Stomach smooth muscle (tissue), 2 donors: ENCODE measurements at regions not wholly inside any gene's neighbourhood (a gene's known extent, or its start where the extent isn't known, plus 50 kb on each side); places are given as distances from the start of the nearest gene placed in this dataset.

Experiments
- H3K27ac ChIP-seq: one replicate; pipeline ENCODE4 v1.7.0; 2013; ENCODE audit warnings: mild to moderate bottlenecking, low read length, inconsistent platforms
- H3K27me3 ChIP-seq, 2 donors: one replicate each; pipeline ENCODE4 v1.7.0; 2013; ENCODE audit warnings: low read length in 2 of 2; ENCODE audit not compliant: insufficient read depth in 2 of 2, control insufficient read depth in 1 of 2
- H3K36me3 ChIP-seq, 2 donors: one replicate each; pipeline ENCODE4 v1.7.0; 2013; ENCODE audit warnings: low read length in 2 of 2; ENCODE audit not compliant: control insufficient read depth in 2 of 2, insufficient read depth in 2 of 2
- H3K4me1 ChIP-seq: one replicate; pipeline ENCODE4 v1.7.0; 2013; ENCODE audit warnings: low read length; ENCODE audit not compliant: control insufficient read depth, insufficient read depth
- H3K4me3 ChIP-seq, 2 donors: one replicate each; pipeline ENCODE4 v1.7.0; 2013; ENCODE audit warnings: low read length in 2 of 2
- H3K9ac ChIP-seq, 2 donors: one replicate each; pipeline ENCODE4 v1.7.0; 2013; ENCODE audit warnings: low read length in 2 of 2, mild to moderate bottlenecking in 1 of 2
- H3K9me3 ChIP-seq, 2 donors: one replicate each; pipeline ENCODE4 v1.7.0; 2013; ENCODE audit warnings: low read length in 2 of 2; ENCODE audit not compliant: control insufficient read depth in 2 of 2
- donor health status: healthy.
- donor health status: Pancreatic carcinoma.

DNA sequence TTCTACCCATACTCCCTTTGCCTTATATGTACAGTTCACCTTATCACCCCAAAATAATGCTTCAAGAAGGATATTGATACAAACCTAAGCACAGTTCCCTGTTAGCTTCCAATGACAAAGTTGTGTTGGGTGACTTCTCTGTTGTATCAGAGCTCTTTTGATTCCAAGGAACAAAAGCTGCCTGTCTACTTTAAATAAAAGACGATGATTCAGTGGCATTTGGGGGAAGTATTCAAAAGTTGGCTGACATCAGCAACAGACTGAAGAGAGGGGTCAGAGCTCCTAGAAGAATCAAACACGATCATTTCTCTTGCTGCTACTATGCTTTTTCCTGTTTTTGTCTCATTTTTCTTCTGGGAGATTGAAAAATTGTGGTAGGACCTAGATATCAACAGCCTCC, 69.4 kb upstream of the CA10 start:
- Histone ChIP-seq H3K4me1 (no peaks in the 10 kb centered on the region), H3K27me3 (no peaks in the 10 kb centered on the region), H3K36me3 (no peaks in the 10 kb centered on the region), H3K9me3 (no peaks in the 10 kb centered on the region), H3K4me3 (no peak overlapping the region), H3K27ac (no peak overlapping the region), H3K9ac (no peak overlapping the region)

DNA sequence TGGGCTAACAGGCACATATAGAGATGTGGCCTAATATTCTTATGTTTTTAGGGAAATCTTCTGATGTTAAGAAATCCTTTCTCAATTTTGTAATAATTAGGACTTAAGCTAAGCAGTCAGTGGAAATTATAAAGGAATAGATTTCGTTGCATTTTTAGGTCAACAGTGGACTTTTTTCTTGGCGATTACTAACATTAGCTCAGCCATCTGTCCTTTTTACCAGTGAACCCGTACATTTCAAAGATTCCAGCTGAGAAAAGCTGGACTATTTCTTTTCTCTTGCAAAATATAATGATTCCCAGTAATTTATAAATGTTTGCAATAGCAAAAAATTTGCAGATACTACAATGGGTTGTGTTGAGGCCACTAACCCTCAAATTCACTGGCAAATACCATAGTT, 54.9 kb upstream of the CA10 start:
- Histone ChIP-seq H3K27me3 (no peaks in the 10 kb centered on the region), H3K9ac (no peak overlapping the region), H3K4me1 (no peaks in the 10 kb centered on the region), H3K36me3 (no peaks in the 10 kb centered on the region), H3K9me3 (no peaks in the 10 kb centered on the region), H3K27ac (no peak overlapping the region), H3K4me3 (no peak overlapping the region)

DNA sequence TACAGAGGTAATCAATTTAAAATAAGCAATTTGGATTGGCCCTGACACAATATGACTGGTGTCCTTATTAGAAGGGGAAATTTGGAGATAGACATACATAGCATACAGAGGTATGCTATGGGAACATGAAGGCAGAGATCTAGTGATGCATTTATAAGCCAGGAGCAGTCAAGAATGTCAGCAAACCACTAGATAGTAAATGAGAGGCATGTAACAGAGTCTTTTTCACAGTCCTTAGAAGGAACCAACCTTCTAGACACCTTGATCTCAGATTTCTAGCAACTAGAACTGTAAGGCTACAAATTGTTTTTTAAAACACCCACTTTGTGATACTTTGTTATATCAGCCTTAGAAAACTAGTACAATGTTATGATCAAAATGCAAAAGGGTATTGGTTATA, 54.3 kb upstream of the CA10 start:
- Histone ChIP-seq H3K4me3 (no peak overlapping the region), H3K9me3 (no peaks in the 10 kb centered on the region), H3K4me1 (no peaks in the 10 kb centered on the region), H3K36me3 (no peaks in the 10 kb centered on the region), H3K27me3 (no peaks in the 10 kb centered on the region), H3K27ac (no peak overlapping the region), H3K9ac (no peak overlapping the region)

DNA sequence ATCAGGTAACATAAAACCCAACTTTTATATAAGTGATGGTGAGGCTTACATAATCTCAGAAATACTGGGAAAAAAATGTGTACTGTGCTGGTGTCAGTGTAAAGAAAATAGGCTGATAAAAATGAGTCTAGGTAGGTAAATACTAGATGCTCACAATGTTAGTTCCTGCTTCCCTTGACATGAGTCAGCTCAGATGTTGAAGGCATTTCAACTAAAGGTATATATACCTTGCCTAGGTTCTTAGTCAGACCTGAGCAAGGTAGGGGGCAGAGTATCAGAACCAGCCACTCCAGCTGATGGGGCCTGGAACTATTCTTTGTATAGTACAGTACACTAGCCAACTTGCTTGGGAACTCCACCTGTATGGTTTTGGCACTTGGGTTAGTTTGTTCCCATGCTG, 51.0 kb upstream of the CA10 start:
- Histone ChIP-seq H3K4me3 (no peak overlapping the region), H3K27me3 (no peaks in the 10 kb centered on the region), H3K27ac (no peak overlapping the region), H3K9ac (no peak overlapping the region), H3K9me3 (no peaks in the 10 kb centered on the region), H3K4me1 (no peaks in the 10 kb centered on the region), H3K36me3 (no peaks in the 10 kb centered on the region)
